ENCODE measurements at regions not wholly inside any gene's neighbourhood (a gene's known extent, or its start where the extent isn't known, plus 50 kb on each side); places are given as distances from the start of the nearest gene placed in this dataset.

DNA sequence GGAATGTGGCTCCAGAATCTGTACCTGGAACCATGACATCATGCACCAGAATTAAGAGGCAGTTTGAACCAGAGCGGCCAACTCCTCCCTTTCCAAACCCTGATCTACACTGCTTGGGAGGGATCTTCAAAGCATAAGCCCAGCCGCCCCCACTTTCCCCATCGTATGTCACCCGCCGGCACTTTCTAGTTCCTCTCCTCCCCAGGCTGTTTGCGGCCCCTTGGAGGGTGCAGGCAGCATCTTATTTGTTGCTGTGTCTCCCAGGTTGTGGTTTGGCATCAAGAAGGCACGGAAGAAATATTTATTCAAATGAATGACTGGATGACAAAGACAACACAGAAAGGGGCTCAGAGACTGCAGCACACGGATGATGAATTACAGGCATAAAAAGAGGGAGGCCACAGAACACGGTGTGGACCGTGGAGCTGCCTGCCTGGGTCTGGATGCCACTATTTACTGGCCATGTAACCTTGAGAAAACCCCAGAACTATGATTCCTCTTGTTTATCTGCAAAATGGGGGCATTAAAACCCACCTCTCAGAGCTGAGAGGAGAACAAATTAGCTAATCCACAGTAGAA, 305.8 kb downstream of the EIPR1 start:
- DNase-seq (ENCODE audit: low spot score in 2 of 2) (no peak), FAIRE-seq (no peak)

DNA sequence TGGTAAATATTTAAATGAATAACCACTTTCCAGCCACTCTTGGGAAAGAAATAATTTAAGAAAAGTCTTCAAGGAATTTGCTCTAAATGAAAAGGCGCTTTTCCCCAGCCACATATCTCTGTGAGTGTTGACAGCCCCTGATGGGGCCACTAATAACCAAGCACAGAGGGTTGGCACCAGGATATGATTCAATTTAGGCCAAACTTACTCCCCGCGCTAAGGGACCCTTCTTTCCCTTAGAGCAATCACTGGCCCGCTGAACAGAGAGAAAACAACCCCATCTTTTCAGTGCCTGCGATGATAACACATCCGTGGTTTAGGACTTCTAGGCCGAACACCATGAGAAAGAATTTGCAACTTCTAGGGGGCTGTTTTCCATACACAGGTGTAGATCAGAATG, 310.8 kb downstream of the EIPR1 start:
- DNase-seq (ENCODE audit: low spot score in 2 of 2) (no peak), FAIRE-seq (no peak)

DNA sequence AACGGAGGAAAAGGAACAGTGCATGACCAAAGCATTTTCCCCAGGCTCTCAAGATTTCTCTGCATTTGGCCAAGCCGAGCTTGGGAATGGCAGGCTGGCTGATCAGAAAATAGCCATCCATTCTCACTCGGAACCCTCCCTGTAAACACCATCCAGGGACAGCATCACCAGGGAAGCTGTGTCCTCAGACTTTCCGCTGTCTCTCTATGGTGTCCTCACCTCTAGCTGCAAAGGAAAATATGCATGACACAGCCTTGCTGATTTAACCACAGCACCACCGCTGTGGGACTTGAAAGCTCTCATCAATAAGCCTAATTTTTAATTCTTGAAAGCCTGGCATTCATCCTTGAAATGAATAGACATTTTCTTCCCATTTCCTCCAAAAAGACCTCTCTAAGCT, 311.7 kb downstream of the EIPR1 start:
- no peak for FAIRE-seq
- no peak for DNase-seq (ENCODE audit: low spot score in 2 of 2)

DNA sequence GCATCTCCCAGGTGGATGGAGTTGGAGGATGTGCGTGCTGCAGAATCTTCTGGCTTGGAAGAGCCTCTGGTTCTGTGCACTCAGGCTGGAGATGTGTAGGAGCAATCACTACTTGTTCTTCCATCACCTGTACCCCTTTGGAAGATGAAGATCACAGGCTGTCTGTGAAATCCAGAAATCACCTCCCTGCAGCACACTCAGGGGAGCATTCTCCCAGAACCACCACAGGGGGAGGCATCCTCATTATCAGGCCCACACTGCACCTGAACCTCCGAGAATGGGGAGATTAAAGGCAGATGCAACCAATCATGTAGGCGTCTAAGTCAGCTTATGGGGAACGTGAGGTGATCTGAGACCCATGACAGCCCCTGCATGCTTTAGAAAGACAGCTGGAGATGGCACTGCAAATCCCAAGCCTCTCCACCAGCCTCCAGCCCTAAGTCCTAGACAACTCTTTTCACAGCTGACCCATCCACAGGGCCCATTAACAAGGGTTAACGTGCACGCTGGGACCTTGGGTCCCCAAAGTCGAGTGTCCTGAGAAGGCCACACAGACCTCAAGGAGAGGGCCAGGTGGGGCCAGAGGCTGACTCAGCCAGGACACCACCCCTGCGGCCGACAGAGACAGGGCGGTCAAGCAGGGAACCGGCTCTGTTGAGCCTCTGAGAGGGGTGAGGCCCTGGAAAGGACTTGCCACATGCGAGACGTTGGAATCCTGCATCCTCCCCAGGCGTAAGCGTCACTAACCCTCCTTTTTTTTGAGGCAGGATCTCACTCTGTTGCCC, 314.9 kb downstream of the EIPR1 start:
- no peak for FAIRE-seq
- DNase-seq (ENCODE audit: low spot score in 2 of 2) = no peak

DNA sequence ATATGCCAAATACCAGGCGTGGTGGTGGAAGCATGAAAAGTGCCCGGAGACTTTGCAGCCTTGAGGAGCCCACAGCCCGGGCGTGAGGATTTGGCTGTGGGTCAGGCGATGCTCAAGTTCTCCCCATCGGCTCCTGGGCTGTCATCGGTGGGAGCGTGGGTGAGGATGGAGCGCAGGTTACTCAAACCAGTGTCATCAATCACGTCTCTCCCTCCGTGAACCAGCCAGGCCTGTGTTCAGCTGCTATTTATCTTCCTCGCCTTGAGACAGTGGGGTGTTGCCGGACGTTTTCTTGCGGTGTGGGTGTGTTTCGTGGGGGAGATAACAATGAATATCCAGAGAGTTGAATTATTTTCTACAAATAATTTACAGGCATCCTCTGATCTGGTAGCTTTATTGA, 317.6 kb downstream of the EIPR1 start:
- DNase-seq (ENCODE audit: low spot score in 2 of 2) = no peak
- FAIRE-seq = no peak

DNA sequence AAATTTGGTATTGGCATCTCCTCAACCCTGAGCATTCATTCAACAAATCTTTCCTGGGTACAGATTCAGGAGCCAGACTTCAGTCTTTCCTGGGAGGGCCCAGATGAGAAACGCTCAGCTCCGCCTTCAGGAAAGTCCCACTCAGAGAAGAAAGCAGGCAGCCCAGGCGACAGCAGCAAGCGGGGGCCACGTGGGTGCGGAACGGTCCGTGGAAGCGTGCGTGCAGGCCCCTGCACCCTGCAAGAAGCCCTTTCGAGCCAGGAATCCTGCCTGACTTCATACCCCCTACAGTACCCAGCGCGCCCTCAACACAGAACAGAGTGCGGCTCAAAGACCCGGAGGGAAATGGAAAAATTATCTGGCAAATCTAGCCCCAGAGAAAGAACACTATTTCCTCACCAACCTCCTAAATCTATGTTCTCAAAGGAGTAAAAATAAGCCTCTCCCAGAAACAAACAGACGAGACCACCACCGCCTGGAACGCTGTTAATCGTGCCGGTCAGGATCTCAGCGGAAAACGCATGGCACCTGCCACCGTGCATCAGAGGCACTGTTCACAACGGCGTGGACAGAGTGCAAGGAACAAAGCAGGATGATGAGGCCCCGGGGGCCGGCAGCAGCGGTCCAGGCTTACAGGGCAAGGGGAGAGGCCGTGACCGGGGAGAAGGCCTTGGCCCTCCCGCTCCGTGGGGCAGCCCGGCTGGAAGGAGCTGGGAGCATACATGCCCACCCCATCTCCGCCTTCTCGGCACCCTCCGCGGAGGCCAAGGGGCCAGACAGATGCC, 318.3 kb downstream of the EIPR1 start:
- DNase-seq (ENCODE audit: low spot score in 2 of 2) = no peak
- no peak for FAIRE-seq

DNA sequence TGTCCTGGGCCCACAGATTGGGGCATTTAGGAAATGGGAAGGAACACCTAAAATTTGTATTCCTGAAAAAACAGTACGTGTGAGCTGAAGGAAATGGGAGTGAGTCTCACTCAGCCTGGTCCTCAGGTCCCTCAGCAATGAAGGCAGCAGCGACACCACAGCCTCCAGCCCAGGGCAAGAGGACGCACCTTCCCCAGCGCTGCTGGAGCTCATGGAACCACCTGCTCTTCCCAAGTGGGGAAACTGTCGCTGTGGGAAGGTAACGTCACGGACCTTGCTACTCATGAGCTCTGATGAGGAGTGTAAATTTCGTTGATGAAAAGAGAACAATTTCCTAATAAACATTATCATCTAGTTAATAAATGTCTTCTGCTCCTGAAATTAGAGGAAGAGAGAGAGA, 323.6 kb downstream of the EIPR1 start:
- no peak for DNase-seq (ENCODE audit: low spot score in 2 of 2)
- no peak for FAIRE-seq

DNA sequence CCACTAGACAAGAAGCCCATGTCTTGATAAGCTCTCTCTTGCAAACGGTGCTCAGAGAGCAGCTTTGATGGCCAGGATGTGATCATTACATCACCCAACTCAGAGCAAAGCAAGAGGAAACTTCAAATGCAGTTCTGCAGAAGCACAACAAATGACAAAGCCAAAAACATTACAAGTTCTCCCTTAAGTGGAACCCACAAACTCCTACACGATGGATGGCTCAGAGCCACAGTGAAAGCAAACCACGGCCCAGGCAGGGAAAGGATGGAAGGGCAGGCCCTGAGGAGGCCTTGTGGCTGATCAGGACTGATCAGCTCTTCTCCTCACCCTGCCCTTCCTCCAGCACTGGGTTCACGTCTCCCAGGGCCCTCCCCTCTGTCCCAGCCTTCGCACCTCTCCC, 326.4 kb downstream of the EIPR1 start:
- FAIRE-seq (no peak), DNase-seq (ENCODE audit: low spot score in 2 of 2) (no peak)

DNA sequence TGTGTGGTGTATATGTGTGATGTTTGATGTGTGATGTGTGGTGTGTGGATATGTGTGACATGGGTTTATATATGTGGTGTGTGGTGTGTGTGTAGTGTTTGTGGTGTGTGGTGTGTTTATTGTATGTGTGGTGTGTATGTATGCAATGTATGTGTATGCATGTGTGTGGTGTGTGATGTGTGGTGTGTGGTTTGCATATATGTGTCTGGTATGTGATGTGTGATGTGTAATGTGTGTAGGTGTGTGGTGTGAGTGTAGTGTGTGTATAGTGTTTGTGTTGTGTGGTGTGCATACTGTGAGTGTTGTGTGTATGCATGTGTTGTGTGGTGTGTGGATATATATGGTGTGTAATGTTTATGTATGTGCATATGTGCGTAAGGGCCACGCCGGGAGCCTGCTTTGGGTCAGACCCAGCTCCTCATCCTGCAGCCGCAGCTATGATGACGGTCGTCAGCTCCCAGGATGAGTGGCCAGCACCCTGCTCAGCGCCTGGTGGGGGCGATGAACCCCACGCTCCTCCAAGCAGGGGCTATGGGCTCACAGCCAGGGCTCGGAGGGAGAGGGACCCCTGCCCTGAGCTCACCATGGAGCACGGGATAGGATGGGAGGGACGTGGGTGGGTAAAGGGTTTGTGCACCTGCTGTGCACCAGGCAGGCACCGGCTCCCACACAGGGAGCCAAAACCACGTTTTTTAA, 331.3 kb downstream of the EIPR1 start:
- DNase-seq (ENCODE audit: low spot score in 2 of 2) = no peak
- no peak for FAIRE-seq

DNA sequence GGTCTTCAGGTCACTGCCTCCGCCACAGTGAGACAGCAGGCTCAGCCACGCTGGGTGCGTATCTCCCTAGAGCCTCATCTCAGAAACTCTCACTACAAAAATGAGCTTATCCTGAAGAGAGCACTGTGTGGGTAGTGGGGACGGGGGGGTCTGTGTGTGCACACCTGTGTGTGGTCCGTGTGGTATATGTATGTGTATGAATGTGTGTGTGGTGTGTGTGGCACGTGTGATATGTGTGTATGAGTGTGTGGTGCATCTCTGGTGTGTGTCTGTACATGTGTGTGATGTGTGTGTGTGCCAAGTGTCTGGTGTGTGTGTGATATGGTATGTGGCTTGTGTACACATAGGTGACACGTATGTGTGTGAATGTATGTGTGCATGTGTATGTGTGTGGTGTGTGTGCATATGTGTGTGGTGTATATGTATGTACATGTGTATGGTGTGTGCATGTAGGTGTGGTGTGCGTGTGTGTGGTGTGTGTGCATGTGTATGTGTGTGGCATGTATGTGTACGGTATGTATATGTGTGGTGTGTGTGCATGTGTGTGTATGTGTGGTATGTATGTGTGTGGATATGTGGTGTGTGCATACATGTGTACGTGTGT, 332.2 kb downstream of the EIPR1 start:
- FAIRE-seq (no peak), DNase-seq (ENCODE audit: low spot score in 2 of 2) (no peak)

DNA sequence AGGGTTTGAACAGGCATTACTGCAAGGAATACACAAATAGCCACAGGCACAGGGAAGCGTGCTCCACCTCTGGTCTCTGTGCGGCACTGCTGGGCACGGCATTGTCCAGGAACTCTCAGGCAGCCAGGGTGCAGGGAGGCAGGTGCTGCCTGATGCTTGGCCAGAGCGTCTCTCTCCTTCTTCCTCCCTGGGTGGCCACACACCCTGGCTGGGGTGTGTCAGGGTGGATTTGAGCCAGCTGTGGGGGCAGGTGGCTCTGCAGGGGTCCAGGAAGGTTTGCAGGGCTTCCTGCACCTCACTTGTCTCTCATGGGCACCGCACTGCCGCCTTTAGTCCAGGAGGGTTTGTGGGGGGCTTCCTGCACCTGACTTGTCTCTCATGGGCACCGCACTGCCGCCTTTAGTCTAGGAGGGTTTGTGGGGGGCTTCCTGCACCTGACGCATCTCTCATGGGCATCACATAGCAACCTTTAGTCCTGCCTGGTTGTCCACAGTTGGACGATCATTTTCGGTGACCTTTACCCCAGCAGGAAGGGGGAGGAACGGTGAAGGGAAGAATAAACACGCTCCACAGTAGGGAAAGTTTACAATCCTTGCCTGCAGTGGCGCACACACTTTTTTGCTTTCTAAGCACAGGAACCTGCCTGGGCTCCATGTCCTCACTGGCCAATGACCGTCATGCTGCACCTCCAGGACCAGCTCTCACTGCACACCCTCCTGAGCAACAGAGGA, 332.9 kb downstream of the EIPR1 start:
- DNase-seq (ENCODE audit: low spot score in 2 of 2) (no peak), FAIRE-seq (no peak)

DNA sequence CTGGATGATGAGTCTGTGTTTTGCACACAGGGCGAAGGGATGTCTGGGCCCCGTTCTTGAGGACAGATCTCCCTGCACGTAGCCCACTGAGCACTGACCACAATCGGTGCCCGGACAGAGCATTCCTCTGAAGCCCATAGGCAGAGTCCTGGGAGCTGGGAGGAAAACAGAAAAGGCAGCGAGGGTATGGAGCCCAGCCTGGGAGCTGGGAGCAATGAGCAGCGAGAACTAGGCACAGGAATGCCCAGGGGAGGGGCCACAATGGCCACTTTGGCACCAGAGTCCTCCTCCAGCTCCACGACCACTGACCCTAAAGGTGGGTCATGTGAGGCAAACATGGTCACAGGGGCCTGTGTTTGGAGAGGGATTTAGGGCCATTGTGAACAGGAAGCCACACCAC, 333.9 kb downstream of the EIPR1 start:
- no peak for FAIRE-seq
- DNase-seq (ENCODE audit: low spot score in 2 of 2) = no peak

DNA sequence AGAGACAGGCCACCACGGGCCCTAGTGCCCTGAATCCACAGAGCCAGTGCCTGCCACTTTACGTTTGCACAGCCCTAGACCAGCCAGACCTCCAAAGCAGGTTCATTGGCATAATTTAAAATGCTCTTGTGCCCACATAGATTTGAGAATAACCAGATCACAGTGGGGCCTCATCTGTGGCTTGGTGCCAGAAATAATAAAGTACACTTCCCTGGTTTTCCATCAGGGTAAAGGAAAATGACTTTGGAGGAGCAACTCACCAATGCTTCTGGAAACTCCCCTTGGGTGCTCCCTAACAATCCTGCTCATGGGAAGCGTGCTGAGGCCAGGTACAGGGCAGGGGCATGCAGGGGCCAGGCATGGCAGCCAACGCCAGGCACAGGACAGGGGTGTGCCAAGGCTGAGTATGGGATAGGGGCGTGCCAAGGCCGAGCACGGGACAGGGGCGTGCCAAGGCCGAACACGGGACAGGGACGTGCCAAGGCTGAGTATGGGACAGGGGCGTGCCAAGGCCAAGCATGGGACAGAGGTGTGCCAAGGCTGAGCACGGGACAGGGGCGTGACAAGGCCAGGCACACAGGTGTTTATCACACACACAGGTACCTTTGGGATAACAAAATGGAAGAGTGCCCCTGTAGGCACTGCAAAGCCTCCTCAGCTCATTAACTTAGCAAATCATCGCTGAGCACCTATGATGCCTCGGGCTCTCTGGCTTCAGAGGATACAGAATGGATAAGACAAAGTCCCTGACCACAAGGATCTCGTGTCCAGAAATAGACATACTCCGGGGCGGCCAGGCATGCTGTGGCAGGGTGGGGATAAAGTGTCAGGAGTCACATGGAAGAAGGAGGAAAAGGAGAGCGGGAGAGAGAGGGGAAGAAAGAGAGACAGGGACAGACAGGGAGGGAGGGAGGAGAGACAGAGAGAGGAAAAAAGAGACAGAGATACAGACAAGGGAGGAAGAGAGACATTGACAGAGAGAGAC, 334.7 kb downstream of the EIPR1 start:
- no peak for FAIRE-seq
- no peak for DNase-seq (ENCODE audit: low spot score in 2 of 2)

DNA sequence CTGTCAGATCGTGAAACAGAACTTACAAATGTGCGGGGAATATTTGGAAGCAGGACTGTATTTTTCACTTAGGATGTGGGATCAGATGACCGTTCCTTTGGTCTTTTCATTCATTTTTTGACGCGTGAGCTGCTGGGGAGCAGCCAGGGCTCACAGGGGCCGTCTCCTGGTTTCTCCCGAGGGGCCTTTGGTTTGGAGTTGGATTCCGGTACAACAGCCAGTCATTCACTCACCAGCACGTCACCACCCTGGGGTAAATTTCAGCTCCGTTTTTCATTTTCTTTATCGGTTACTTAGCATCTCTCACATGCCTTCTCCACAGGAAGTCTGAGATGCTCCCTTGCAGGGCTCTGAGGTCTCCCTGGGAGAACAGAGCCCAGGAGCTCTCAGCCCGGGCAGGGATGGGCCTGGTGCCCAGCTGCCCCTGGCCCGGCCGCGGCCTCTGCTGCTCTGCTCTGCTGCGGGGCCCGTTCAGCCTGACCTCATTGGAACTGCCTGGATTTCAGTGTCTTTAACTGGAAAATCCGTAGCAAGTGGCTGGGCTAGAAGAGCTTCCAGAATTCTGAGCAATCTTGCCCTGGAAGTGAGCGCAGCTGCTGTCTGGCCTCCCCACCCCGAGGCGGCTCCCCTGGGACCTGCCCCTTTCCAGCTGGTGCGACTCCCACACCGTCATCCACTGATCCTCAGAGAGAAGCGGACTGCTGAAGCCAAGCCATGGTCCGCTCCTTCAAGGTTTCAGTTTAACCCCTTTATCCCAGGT, 335.6 kb downstream of the EIPR1 start:
- no peak for FAIRE-seq
- DNase-seq (ENCODE audit: low spot score in 2 of 2) = no peak

DNA sequence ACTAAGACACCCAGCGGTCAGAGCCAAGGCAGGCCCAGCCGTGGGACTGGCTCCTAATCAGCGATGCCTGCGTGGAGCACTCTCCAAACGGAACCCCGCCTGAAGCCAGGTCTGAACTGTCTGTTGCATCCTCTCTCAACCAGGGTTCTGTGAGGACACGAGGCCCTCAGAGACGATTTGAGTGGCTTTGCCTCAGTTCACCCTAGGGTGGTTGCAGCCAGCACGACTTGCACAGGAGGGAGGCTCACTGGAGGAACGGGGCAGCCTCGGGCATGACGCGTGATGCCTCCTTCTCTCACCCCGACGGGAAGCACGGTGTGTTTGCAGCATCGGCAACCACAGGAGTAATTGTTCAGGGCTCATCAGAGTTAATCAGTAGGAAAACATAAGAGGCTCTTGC, 336.4 kb downstream of the EIPR1 start:
- no peak for DNase-seq (ENCODE audit: low spot score in 2 of 2)
- FAIRE-seq = no peak

DNA sequence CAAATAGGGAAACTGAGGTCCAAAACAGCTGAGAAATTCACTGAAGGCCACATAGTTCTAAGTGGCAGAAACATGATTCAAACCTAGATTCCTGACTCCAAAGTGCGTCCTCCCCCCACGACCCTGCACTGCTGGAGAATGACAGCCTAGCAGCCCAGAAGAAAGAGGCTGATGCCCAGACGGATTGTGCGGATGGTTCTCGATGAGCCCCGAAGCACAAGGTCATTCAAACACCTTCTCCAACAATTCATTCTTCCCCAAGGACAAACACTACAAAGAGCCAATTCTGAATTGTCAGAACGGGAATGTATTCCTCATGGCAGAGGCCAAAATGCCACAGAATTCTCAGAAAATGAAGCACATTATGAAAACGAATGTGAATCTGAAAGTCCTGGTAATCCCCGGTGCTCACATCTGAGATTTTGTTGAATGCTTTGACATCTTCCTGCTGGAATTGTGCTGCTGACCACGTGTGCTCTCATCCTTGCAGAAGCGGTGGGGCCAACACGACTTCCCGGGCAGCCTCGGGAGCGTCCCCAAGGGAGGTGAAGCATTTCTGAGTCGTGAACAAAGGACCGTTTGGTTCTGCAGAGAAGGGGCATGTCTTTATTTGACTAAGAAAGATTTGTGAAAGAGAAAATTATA, 337.0 kb downstream of the EIPR1 start:
- FAIRE-seq = no peak
- no peak for DNase-seq (ENCODE audit: low spot score in 2 of 2)

DNA sequence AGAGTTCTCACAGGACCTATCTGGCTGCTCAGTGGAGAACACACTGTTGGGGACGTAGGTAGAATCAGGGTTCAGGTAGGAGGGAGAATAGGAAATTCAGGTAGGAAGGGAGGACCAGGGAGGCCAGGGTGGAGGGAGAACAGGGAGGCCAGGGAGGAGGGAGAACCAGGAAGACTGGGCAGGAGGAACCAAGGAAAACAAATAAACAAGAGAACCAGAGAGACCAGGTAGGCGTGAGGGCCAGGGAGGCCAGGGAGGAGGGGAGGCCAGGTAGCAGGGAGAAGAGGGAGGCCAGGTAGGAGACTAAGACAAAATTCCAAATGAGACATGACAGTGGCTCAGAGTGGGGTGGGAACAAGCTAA, 337.6 kb downstream of the EIPR1 start:
- FAIRE-seq = no peak
- DNase-seq (ENCODE audit: low spot score in 2 of 2) = no peak
